Neural cell (in vitro differentiated cells): ENCODE measurements at regions not wholly inside any gene's neighbourhood (a gene's known extent, or its start where the extent isn't known, plus 50 kb on each side); places are given as distances from the start of the nearest gene placed in this dataset.

ENCODE experiments used
- CTCF ChIP-seq: fragments of 450-650 bp; IDR thresholded peaks from 2 replicates; pipeline ENCODE4 v1.5.1; 2014; ENCODE audit warnings: antibody characterized with exemption, mild to moderate bottlenecking, moderate library complexity; ENCODE audit not compliant: poor library complexity, severe bottlenecking
- EP300 ChIP-seq: fragments of 450-650 bp; conservative IDR thresholded peaks from 2 replicates; pipeline ENCODE4 v1.6.1; 2014; ENCODE audit warnings: antibody characterized with exemption, mild to moderate bottlenecking, moderate library complexity; ENCODE audit not compliant: poor library complexity, severe bottlenecking

GRCh38 chr4:43525646-43526045 lies 633.1 kb downstream of the GRXCR1 start:
- TF ChIP-seq CTCF (no peak), EP300 (no peak)
